ENCODE measurements at regions not wholly inside any gene's neighbourhood (a gene's known extent, or its start where the extent isn't known, plus 50 kb on each side); places are given as distances from the start of the nearest gene placed in this dataset.

GRCh38 chr1:198906739-198907422, 268.0 kb downstream of the PTPRC start:
- DNase-seq = no peak

GRCh38 chr1:198907423-198907746, 268.5 kb downstream of the PTPRC start:
- no peak for DNase-seq

- no peak for DNase-seq
These were observed 270.2 kb downstream of the PTPRC start for GRCh38 chr1:198908995-198909394.

GRCh38 chr1:198909973-198910372, 271.1 kb downstream of the PTPRC start:
- DNase-seq = no peak

GRCh38 chr1:198910816-198911215, 272.0 kb downstream of the PTPRC start:
- DNase-seq = no peak

- no peak for DNase-seq
These were observed 273.2 kb downstream of the PTPRC start for GRCh38 chr1:198912046-198912445.

- DNase-seq = no peak
These were observed 274.8 kb downstream of the PTPRC start for GRCh38 chr1:198913667-198914066.

GRCh38 chr1:198915327-198916231, 276.7 kb downstream of the PTPRC start:
- no peak for DNase-seq

GRCh38 chr1:198917226-198917625, 278.4 kb downstream of the PTPRC start:
- DNase-seq = no peak

GRCh38 chr1:198918920-198919319, 280.1 kb downstream of the PTPRC start:
- DNase-seq = no peak

- no peak for DNase-seq
These were observed 281.0 kb downstream of the PTPRC start for GRCh38 chr1:198919667-198920398.

GRCh38 chr1:198922638-198923430, 284.0 kb downstream of the PTPRC start:
- DNase-seq = peak; percentile 77

- DNase-seq = no peak
These were observed 285.2 kb downstream of the PTPRC start for GRCh38 chr1:198923993-198924392.

GRCh38 chr1:198925567-198925966, 286.7 kb downstream of the PTPRC start:
- no peak for DNase-seq

- DNase-seq = no peak
These were observed 288.3 kb downstream of the PTPRC start for GRCh38 chr1:198927129-198927528.

- DNase-seq = no peak
These were observed 290.3 kb downstream of the PTPRC start for GRCh38 chr1:198929111-198929604.

- peak; percentile 67 for DNase-seq
These were observed 291.2 kb downstream of the PTPRC start for GRCh38 chr1:198929961-198930599.

- DNase-seq = no peak
These were observed 293.6 kb downstream of the PTPRC start for GRCh38 chr1:198932351-198932991.

- DNase-seq = no peak
These were observed 294.8 kb downstream of the PTPRC start for GRCh38 chr1:198933515-198934222.

GRCh38 chr1:198934426-198934825, 295.6 kb downstream of the PTPRC start:
- no peak for DNase-seq

GRCh38 chr1:198934901-198935305, 296.1 kb downstream of the PTPRC start:
- DNase-seq = peak; percentile 86
